Body of pancreas (tissue), 4 donors: ENCODE measurements at regions not wholly inside any gene's neighbourhood (a gene's known extent, or its start where the extent isn't known, plus 50 kb on each side); places are given as distances from the start of the nearest gene placed in this dataset.

Experiments
- ATAC-seq: fragments of 150-250 bp; one replicate; pipeline ENCODE4 v1.9.1; 2016
- DNase-seq, 4 donors: peaks; one replicate each; pipeline ENCODE4 v3.0.0-alpha.2; 2019
- H3K27ac ChIP-seq, 4 donors: fragments of 200-600 bp; sonication (generic); 1 replicate in 3 of 4; 2 replicates in 1 of 4; pipeline versions ENCODE4 v1.5.1 to v1.6.1; 2016 to 2019; ENCODE audit warnings: mild to moderate bottlenecking in 1 of 4, mixed read lengths in 1 of 4, moderate library complexity in 1 of 4
- H3K27me3 ChIP-seq, 2 donors: fragments of 200-600 bp; sonication (generic); one replicate each; pipeline ENCODE4 v1.6.0; 2016; ENCODE audit warnings: mild to moderate bottlenecking in 1 of 2
- H3K36me3 ChIP-seq, 2 donors: fragments of 200-600 bp; sonication (generic); replicated peaks in 1 of 2; 2 replicates each; pipeline ENCODE4 v1.5.1; 2016; ENCODE audit warnings: low read depth in 2 of 2; ENCODE audit not compliant: insufficient read depth in 1 of 2
- H3K4me1 ChIP-seq: fragments of 200-600 bp; sonication (generic); one replicate; pipeline ENCODE4 v1.6.0; 2016
- H3K4me3 ChIP-seq, 2 donors: fragments of 200-600 bp; sonication (generic); 1 replicate in 1 of 2; 2 replicates in 1 of 2; pipeline ENCODE4 v1.5.1; 2016 to 2019
- H3K9me3 ChIP-seq, 3 donors: fragments of 200-600 bp; sonication (generic); 1 replicate in 2 of 3; 2 replicates in 1 of 3; pipeline ENCODE4 v1.5.1; 2016
- POLR2A ChIP-seq, 3 donors: fragments of 450-650 bp; IDR thresholded peaks; one replicate each; pipeline ENCODE4 v1.6.1; 2016; ENCODE audit warnings: antibody characterized with exemption in 3 of 3, mild to moderate bottlenecking in 2 of 3
- WGBS, 2 donors: methylation state at CpG; one replicate each; pipeline ENCODE4 v1.1.5; 2017; 5-methylcytosine and 5-hydroxymethylcytosine counted together
- intact Hi-C: fragments of 100-400 bp; cut with DNase I; formaldehyde crosslinking; loops from one replicate; pipeline ENCODE4 v1.15.1; 2023
- TF ChIP-seq, protein P1 (sequence below), 7 experiments: fragments of 450-650 bp in 4 of 7; fragments of 200-600 bp in 3 of 7; sonication (generic) in 3 of 7; IDR thresholded peaks; one replicate each; pipeline ENCODE4 v1.5.1; 2016 to 2019; ENCODE audit warnings: antibody characterized with exemption in 7 of 7

DNA sequence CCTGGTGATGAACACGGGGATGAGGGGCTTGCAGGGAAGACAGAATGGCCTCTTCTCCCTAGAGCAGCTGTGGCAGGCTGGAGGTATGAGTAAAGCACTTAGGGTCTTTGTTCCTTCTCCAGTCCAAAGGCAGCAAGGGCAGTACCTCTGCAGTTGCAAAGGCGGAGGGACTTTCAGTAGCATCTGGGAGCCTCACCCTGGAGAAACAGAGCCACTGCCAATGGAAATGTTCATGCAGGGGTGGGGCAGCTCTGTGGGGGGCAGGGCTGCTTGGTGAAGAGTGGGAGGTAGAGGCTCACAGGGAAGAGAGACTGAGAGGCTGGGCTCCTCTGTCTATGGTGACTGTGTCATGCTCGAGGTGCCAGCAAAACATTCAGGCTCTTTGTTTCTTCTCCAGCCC, 344.1 kb upstream of the CHAC2 start:
- 92 to 93% methylated on average over 2 to 3 of the region's 3 CpGs for WGBS, 2 donors
- H3K36me3 ChIP-seq, result no peaks in the 10 kb centered on the region
- H3K27ac ChIP-seq, result no peak overlapping the region
- H3K4me3 ChIP-seq, result no peak overlapping the region
- no peaks in the 10 kb centered on the region for H3K27me3 ChIP-seq
- ATAC-seq, result no peak
- TF ChIP-seq, protein P1, sequence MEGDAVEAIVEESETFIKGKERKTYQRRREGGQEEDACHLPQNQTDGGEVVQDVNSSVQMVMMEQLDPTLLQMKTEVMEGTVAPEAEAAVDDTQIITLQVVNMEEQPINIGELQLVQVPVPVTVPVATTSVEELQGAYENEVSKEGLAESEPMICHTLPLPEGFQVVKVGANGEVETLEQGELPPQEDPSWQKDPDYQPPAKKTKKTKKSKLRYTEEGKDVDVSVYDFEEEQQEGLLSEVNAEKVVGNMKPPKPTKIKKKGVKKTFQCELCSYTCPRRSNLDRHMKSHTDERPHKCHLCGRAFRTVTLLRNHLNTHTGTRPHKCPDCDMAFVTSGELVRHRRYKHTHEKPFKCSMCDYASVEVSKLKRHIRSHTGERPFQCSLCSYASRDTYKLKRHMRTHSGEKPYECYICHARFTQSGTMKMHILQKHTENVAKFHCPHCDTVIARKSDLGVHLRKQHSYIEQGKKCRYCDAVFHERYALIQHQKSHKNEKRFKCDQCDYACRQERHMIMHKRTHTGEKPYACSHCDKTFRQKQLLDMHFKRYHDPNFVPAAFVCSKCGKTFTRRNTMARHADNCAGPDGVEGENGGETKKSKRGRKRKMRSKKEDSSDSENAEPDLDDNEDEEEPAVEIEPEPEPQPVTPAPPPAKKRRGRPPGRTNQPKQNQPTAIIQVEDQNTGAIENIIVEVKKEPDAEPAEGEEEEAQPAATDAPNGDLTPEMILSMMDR (IDR thresholded peaks at IDR 0.05), result no peak
- TF ChIP-seq POLR2A (IDR thresholded peaks at IDR 0.05), result no peak
- H3K4me1 ChIP-seq, result no peaks in the 10 kb centered on the region
- intact Hi-C loops, result no loop called here
- DNase-seq, result no peak
- no peaks in the 10 kb centered on the region for H3K9me3 ChIP-seq

GRCh38 chr2:53422979-53423378, 344.6 kb upstream of the CHAC2 start:
- no peaks in the 10 kb centered on the region for H3K36me3 ChIP-seq
- intact Hi-C loops, result no loop called here
- no peaks in the 10 kb centered on the region for H3K4me1 ChIP-seq
- ATAC-seq (no peak), DNase-seq (peak; percentile 30 to 52 (median 36))
- WGBS, 2 donors, result 46 to 58% methylated on average over 3 of the region's 3 CpGs
- H3K27ac ChIP-seq, result no peak overlapping the region
- H3K4me3 ChIP-seq, result no peak overlapping the region
- no peaks in the 10 kb centered on the region for H3K9me3 ChIP-seq
- TF ChIP-seq POLR2A (IDR thresholded peaks at IDR 0.05), result no peak
- TF ChIP-seq, protein P1 (IDR thresholded peaks at IDR 0.05), result peak in 4 of 7 experiments; percentile 20 to 46 (median 42)
- H3K27me3 ChIP-seq, result no peaks in the 10 kb centered on the region

DNA sequence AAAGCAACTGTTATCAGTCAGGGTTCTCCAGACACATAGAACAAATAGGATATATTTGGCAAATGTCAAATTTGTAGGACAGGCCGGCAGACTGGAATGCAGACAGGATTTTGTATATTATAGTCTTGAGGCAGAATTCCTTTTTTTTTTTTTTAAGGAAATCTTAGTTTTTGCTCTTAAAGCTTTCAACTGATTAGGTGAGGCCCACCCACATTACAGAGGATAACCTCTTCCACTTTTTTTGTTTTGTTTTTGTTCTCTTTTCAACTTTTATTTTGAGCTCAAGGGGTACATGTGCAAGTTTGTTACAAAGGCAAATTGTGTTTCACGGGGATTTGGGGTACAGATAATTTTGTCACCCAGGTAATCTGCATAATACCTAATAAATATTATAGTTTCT, 350.2 kb upstream of the CHAC2 start:
- H3K27ac ChIP-seq, result no peak overlapping the region
- 87 to 89% methylated on average over 2 of the region's 2 CpGs for WGBS, 2 donors
- no peak for TF ChIP-seq POLR2A (IDR thresholded peaks at IDR 0.05)
- TF ChIP-seq, protein P1 (IDR thresholded peaks at IDR 0.05), result no peak

DNA sequence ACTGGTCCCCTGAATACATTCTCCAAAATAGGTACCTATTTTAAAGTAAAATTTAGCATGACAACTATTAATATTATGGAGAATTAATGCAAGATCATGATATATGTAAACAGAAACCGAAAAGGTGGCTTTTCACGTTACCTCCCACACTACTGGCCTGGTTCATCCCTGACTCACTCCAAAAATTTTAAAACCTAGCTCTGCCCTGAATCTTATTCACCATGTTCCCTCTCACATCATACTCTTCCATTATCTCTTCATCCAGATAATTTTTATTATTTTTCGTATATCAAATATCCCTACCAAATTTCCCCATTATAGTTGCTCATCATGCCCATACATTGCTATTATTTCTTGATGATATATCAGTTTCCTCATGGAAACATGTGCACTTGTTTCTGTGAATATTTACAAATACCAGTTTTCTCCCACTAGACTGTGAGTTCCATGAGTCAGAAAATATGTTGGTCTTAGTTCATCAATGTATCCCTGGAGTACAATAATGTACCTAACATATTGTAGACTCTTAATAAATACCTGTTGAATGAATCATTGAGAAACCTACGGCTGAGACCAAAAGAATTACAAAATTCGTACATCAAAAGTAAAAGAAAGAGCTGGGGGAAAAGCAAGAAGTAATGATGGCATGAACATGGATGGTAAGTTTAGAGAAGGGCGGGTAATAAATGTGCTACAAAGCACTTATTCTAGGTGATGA, 360.1 kb upstream of the CHAC2 start:
- intact Hi-C loops, result no loop called here
- WGBS, 2 donors, result 86 to 93% methylated on average over 6 of the region's 6 CpGs

More for the DNA sequence above, 350.2 kb upstream of the CHAC2 start:
- ATAC-seq, result no peak
- Histone ChIP-seq H3K4me3 (no peak overlapping the region), H3K9me3 (no peaks in the 10 kb centered on the region), H3K4me1 (no peaks in the 10 kb centered on the region), H3K36me3 (no peaks in the 10 kb centered on the region), H3K27me3 (no peaks in the 10 kb centered on the region)
- DNase-seq, result no peak
- intact Hi-C loops, result no loop called here

More for the DNA sequence above, 360.1 kb upstream of the CHAC2 start:
- ATAC-seq, result no peak
- H3K36me3 ChIP-seq, result no peaks in the 10 kb centered on the region
- DNase-seq, result no peak
- no peaks in the 10 kb centered on the region for H3K9me3 ChIP-seq
- H3K27me3 ChIP-seq, result no peaks in the 10 kb centered on the region
- no peak for TF ChIP-seq POLR2A (IDR thresholded peaks at IDR 0.05)
- TF ChIP-seq, protein P1 (IDR thresholded peaks at IDR 0.05), result no peak
- no peak overlapping the region for H3K4me3 ChIP-seq
- H3K27ac ChIP-seq, result no peak overlapping the region
- H3K4me1 ChIP-seq, result no peaks in the 10 kb centered on the region
